B cell (primary cell): ENCODE measurements at regions not wholly inside any gene's neighbourhood (a gene's known extent, or its start where the extent isn't known, plus 50 kb on each side); places are given as distances from the start of the nearest gene placed in this dataset.
"Not testable (repeated sequence)": the region's sequence is repeated elsewhere in the genome, so short reads cannot be mapped to it uniquely, and the experiment has no call there.

Source experiments
- ATAC-seq: fragments of 200-7000 bp; cut with Tn5 transposase; one replicate; pipeline ENCODE4 v1.10.0; 2021; ENCODE audit warnings: low read depth, mild to moderate bottlenecking, moderate number of reproducible peaks, moderate library complexity
- CTCF ChIA-PET: fragments of 350-600 bp; sonication (Branson Sonifier 250); formaldehyde crosslinking; loops from one replicate; lab custom pipeline; 2021; ENCODE audit warnings: antibody characterized with exemption, inconsistent platforms; lab: Charles Lee
- POLR2A ChIA-PET: fragments of 350-600 bp; sonication (Branson Sonifier 250); formaldehyde crosslinking; loops from one replicate; lab custom pipeline; 2021; ENCODE audit warnings: antibody characterized with exemption; lab: Charles Lee
- DNase-seq: peaks from one replicate; pipeline ENCODE4 v3.0.0; 2013
- H2AFZ ChIP-seq: 2 replicates; pipeline ENCODE4 v1.6.1; 2012; ENCODE audit warnings: mild to moderate bottlenecking, low read depth, low read length; ENCODE audit not compliant: insufficient read depth, poor library complexity, severe bottlenecking
- H3K27ac ChIP-seq, 2 donors: 1 replicate in 1 of 2; 2 replicates in 1 of 2; pipeline ENCODE4 v1.5.1; 2012 to 2013; ENCODE audit warnings: low read length in 2 of 2, mild to moderate bottlenecking in 2 of 2, moderate library complexity in 1 of 2
- H3K27me3 ChIP-seq, 4 experiments: fragments of 200-600 bp in 1 of 4; sonication (generic) in 1 of 4; replicated peaks in 1 of 4; 1 replicate in 2 of 4; 2 replicates in 2 of 4; pipeline versions ENCODE4 v1.6.1 to v1.7.0; 2013 to 2016; ENCODE audit warnings: low read length in 3 of 4, mild to moderate bottlenecking in 2 of 4, mixed read lengths in 1 of 4, moderate library complexity in 1 of 4; ENCODE audit not compliant: insufficient read depth in 4 of 4, control insufficient read depth in 3 of 4; ENCODE audit errors: control extremely low read depth in 1 of 4
- H3K36me3 ChIP-seq, 2 experiments: replicated peaks in 1 of 2; 1 replicate in 1 of 2; 2 replicates in 1 of 2; pipeline versions ENCODE4 v1.6.1 to v1.7.1; 2013; ENCODE audit warnings: low read length in 1 of 2; ENCODE audit not compliant: insufficient read depth in 2 of 2, control insufficient read depth in 1 of 2; ENCODE audit errors: control extremely low read depth in 1 of 2, extremely low read depth in 1 of 2
- H3K4me1 ChIP-seq, 2 donors: fragments of 200-600 bp in 1 of 2; sonication (generic) in 1 of 2; 1 replicate in 1 of 2; 2 replicates in 1 of 2; pipeline versions ENCODE4 v1.5.1 to v1.6.1; 2013 to 2017; ENCODE audit warnings: low read length in 2 of 2; ENCODE audit not compliant: control insufficient read depth in 2 of 2, insufficient read depth in 2 of 2
- H3K4me2 ChIP-seq: replicated peaks from 2 replicates; pipeline ENCODE3; 2012; ENCODE audit warnings: mild to moderate bottlenecking, low read depth, low read length; ENCODE audit not compliant: poor library complexity, severe bottlenecking
- H3K4me3 ChIP-seq, 5 experiments: fragments of 200-600 bp in 1 of 5; sonication (generic) in 1 of 5; 1 replicate in 3 of 5; 2 replicates in 2 of 5; pipeline versions ENCODE4 v1.5.1 to v1.7.0; 2011 to 2016; ENCODE audit warnings: low read length in 4 of 5, mild to moderate bottlenecking in 4 of 5, low read depth in 2 of 5, control low read depth in 1 of 5, moderate library complexity in 1 of 5; ENCODE audit not compliant: insufficient read depth in 1 of 5; ENCODE audit errors: control extremely low read depth in 1 of 5, extremely low read depth in 1 of 5
- H3K79me2 ChIP-seq: fragments of 200-600 bp; sonication (generic); one replicate; pipeline ENCODE4 v1.6.0; 2016; ENCODE audit warnings: low read length; ENCODE audit not compliant: control insufficient read depth, insufficient read depth
- H3K9ac ChIP-seq: fragments of 200-600 bp; sonication (generic); 2 replicates; pipeline ENCODE4 v1.6.1; 2017; ENCODE audit warnings: mild to moderate bottlenecking, low read length, moderate library complexity
- H3K9me3 ChIP-seq, 3 donors: one replicate each; pipeline versions ENCODE4 v1.6.1 to v1.7.1; 2013; ENCODE audit warnings: low read length in 2 of 3; ENCODE audit not compliant: control insufficient read depth in 2 of 3, insufficient read depth in 1 of 3; ENCODE audit errors: control extremely low read depth in 1 of 3
- H4K20me1 ChIP-seq: 2 replicates; pipeline ENCODE4 v1.6.0; 2012; ENCODE audit warnings: mild to moderate bottlenecking, low read length; ENCODE audit not compliant: insufficient read depth, control insufficient read depth, poor library complexity, severe bottlenecking
- H3K27ac Mint-ChIP-seq: one replicate; pipeline ENCODE4 v1.8.0; 2021; ENCODE audit warnings: mixed read lengths
- H3K27me3 Mint-ChIP-seq: one replicate; pipeline ENCODE4 v1.8.0; 2021; ENCODE audit warnings: mixed read lengths
- H3K4me1 Mint-ChIP-seq: one replicate; pipeline ENCODE4 v1.8.0; 2021; ENCODE audit warnings: mixed read lengths
- H3K4me3 Mint-ChIP-seq: one replicate; pipeline ENCODE4 v1.8.0; 2021; ENCODE audit warnings: mixed read lengths
- H3K9me3 Mint-ChIP-seq: one replicate; pipeline ENCODE4 v1.8.0; 2022; ENCODE audit warnings: mixed read lengths; ENCODE audit not compliant: insufficient read depth
- EZH2 ChIP-seq: IDR thresholded peaks from 2 replicates; pipeline ENCODE4 v1.6.1; 2012; ENCODE audit warnings: borderline replicate concordance, low read depth, mild to moderate bottlenecking, moderate library complexity, low read length; ENCODE audit not compliant: insufficient read depth, poor library complexity, severe bottlenecking
- WGBS: methylation state at CpG from one replicate; pipeline ENCODE4 v1.1.5; 2013; ENCODE audit warnings: missing lambda C conversion rate; ENCODE audit not compliant: insufficient coverage; 5-methylcytosine and 5-hydroxymethylcytosine counted together
- intact Hi-C: fragments of 100-400 bp; cut with micrococcal nuclease; formaldehyde crosslinking; loops from one replicate; pipeline ENCODE4 v1.10.0; 2022
- TF ChIP-seq, protein P1 (sequence below): fragments of 200-600 bp; IDR thresholded peaks from one replicate; pipeline ENCODE4 v1.8.0; 2022; ENCODE audit warnings: antibody characterized with exemption, mild to moderate bottlenecking

DNA sequence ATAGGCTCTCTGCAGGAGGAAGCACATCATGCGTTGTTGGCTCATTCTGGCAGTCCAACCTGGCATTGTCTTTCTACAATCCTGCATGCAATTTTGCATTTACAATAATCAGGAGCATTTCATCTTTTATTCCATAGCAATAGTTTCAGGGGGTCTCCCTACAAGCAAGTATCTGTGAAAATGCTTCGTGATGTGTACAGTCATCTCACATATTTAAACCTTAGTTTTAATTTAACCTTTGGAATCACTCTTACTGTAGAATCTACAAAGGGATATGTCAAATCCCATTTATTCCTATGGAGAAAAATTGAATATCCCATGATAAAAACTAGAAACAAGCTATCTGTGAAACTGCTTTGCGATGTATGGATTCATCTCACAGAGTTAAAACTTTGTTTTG, 112.0 kb upstream of the WSB1 start:
- H3K27me3 Mint-ChIP-seq = no peaks in the 10 kb centered on the region
- peaks cover 0 to 9% (median 0%) of the 10 kb centered on the region in 3 donors for H3K9me3 ChIP-seq
- H3K9me3 Mint-ChIP-seq = no peaks in the 10 kb centered on the region
- H3K4me3 Mint-ChIP-seq = no peak overlapping the region
- H3K36me3 ChIP-seq = no peaks in the 10 kb centered on the region
- no peak overlapping the region for H3K9ac ChIP-seq
- no peak overlapping the region for H3K4me3 ChIP-seq
- H3K27ac Mint-ChIP-seq = peak overlapping the region; percentile 83
- H2AFZ ChIP-seq = peak overlapping the region; percentile 49
- ChIA-PET POLR2A (no interaction called here), CTCF (interaction anchor here (1.1 kb wide), 2 partner anchors 114 to 421 kb away, joined by 3 to 5 read pairs; no protein-coding TSS in a partner anchor)
- H3K4me1 ChIP-seq = peaks cover 10 to 15% of the 10 kb centered on the region in 2 donors
- peak overlapping the region; percentile 25 for H3K4me2 ChIP-seq
- ATAC-seq (no peak), DNase-seq (no peak)
- intact Hi-C loops = loop anchor here (2.0 kb wide), 1 partner anchor 35 kb away; no protein-coding TSS in a partner anchor
- TF ChIP-seq, protein P1, sequence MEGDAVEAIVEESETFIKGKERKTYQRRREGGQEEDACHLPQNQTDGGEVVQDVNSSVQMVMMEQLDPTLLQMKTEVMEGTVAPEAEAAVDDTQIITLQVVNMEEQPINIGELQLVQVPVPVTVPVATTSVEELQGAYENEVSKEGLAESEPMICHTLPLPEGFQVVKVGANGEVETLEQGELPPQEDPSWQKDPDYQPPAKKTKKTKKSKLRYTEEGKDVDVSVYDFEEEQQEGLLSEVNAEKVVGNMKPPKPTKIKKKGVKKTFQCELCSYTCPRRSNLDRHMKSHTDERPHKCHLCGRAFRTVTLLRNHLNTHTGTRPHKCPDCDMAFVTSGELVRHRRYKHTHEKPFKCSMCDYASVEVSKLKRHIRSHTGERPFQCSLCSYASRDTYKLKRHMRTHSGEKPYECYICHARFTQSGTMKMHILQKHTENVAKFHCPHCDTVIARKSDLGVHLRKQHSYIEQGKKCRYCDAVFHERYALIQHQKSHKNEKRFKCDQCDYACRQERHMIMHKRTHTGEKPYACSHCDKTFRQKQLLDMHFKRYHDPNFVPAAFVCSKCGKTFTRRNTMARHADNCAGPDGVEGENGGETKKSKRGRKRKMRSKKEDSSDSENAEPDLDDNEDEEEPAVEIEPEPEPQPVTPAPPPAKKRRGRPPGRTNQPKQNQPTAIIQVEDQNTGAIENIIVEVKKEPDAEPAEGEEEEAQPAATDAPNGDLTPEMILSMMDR = no peak
- TF ChIP-seq EZH2 = no peak
- no peaks in the 10 kb centered on the region for H4K20me1 ChIP-seq
- WGBS = no CpG with 5 or more reads among the region's 3 CpGs
- H3K27ac ChIP-seq = peak overlapping the region in 1 of 2 donors; percentile 64
- no peaks in the 10 kb centered on the region for H3K79me2 ChIP-seq
- H3K27me3 ChIP-seq = no peaks in the 10 kb centered on the region
- peaks cover 12% of the 10 kb centered on the region for H3K4me1 Mint-ChIP-seq

DNA sequence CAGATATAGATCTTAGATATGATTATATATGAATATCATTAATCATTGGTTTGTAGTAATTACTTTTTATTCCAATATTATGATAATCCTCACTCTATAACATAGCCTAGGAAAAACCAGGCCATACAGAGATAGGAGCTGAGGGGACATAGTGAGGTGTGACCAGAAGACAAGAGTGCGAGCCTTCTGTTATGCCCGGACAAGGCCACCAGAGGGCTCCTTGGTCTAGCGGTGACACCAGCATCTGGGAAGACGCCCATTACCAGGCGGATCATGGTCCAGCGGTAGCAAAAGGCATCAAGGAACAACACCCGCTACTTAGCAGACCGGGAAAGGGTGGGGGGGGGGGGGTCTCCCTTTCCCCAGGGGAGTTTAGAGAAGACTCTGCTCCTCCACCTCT, 96.4 kb upstream of the WSB1 start:
- ChIA-PET CTCF (interaction anchor here (0.9 to 5.6 kb wide), 8 partner anchors 9 to 404 kb away, joined by 3 to 53 read pairs (median 8); no protein-coding TSS in a partner anchor), POLR2A (interaction anchor here (0.8 kb wide), 1 partner anchor 21 kb away, joined by 6 read pairs; no protein-coding TSS in a partner anchor)
- not testable (repeated sequence) for H4K20me1 ChIP-seq, H3K9me3 ChIP-seq, H3K36me3 ChIP-seq, H3K4me3 Mint-ChIP-seq, H3K27ac Mint-ChIP-seq, H3K27ac ChIP-seq, H3K4me1 ChIP-seq, ATAC-seq, H3K27me3 ChIP-seq, H3K4me1 Mint-ChIP-seq, H3K4me3 ChIP-seq, H3K9me3 Mint-ChIP-seq, H3K4me2 ChIP-seq, H3K9ac ChIP-seq, H3K79me2 ChIP-seq, H2AFZ ChIP-seq, H3K27me3 Mint-ChIP-seq
- WGBS = 95% methylated on average over 3 of the region's 8 CpGs
- peak; percentile 31 for DNase-seq
- intact Hi-C loops = loop anchor here (1.0 to 5.0 kb wide), 2 partner anchors 40 to 135 kb away; no protein-coding TSS in a partner anchor
- TF ChIP-seq, protein P1 = peak; percentile 52
